SK-N-SH (cell line): ENCODE measurements at regions not wholly inside any gene's neighbourhood (a gene's known extent, or its start where the extent isn't known, plus 50 kb on each side); places are given as distances from the start of the nearest gene placed in this dataset.

Experiments used
- CTCF ChIA-PET: fragments of 300-600, 350-600 bp; formaldehyde crosslinking; extraction: SDS; loops from one replicate; lab custom pipeline; 2021; lab: Yijun Ruan, JAX
- POLR2A ChIA-PET: fragments of 350-600 bp; sonication (Branson Sonifier 250); formaldehyde crosslinking; extraction: SDS; loops from one replicate; lab custom pipeline; 2020; ENCODE audit warnings: antibody characterized with exemption, inconsistent platforms; lab: Yijun Ruan, JAX
- DNase-seq: peaks from one replicate; pipeline ENCODE4 v3.0.0; 2012
- H2AFZ ChIP-seq: fragments of 200-600 bp; sonication (generic); 2 replicates; pipeline ENCODE4 v1.8.1; 2016; ENCODE audit warnings: antibody characterized with exemption, mild to moderate bottlenecking, low read depth
- H3F3A ChIP-seq: fragments of 200-600 bp; sonication (generic); replicated peaks from 2 replicates; pipeline ENCODE3; 2016; ENCODE audit warnings: antibody characterized with exemption, mild to moderate bottlenecking; ENCODE audit not compliant: insufficient read depth
- H3K27ac ChIP-seq, 2 experiments: fragments of 200-500 bp in 1 of 2; fragments of 200-600 bp in 1 of 2; sonication (Bioruptor generic) in 1 of 2; sonication (generic), shearing (Covaris generic) in 1 of 2; 2 replicates each; pipeline versions ENCODE4 v1.5.1 to v1.6.1; 2014 to 2016; ENCODE audit warnings: low read depth in 2 of 2, inconsistent platforms in 1 of 2, low read length in 1 of 2, mild to moderate bottlenecking in 1 of 2, mixed read lengths in 1 of 2
- H3K27me3 ChIP-seq: fragments of 200-600 bp; sonication (generic), shearing (Covaris generic); 2 replicates; pipeline ENCODE4 v1.6.1; 2016; ENCODE audit warnings: mixed run types; ENCODE audit not compliant: insufficient read depth
- H3K36me3 ChIP-seq, 2 experiments: fragments of 200-500 bp in 1 of 2; fragments of 200-600 bp in 1 of 2; sonication (Bioruptor generic) in 1 of 2; sonication (generic) in 1 of 2; replicated peaks in 1 of 2; 2 replicates each; pipeline versions ENCODE3 to v1.5.1; 2014 to 2016; ENCODE audit warnings: low read length in 1 of 2, mild to moderate bottlenecking in 1 of 2; ENCODE audit not compliant: insufficient read depth in 2 of 2, control insufficient read depth in 1 of 2
- H3K4me1 ChIP-seq, 2 experiments: fragments of 200-500 bp in 1 of 2; fragments of 200-600 bp in 1 of 2; sonication (Bioruptor generic) in 1 of 2; sonication (generic), shearing (Covaris generic) in 1 of 2; 2 replicates each; pipeline versions ENCODE4 v1.5.1 to v1.6.1; 2014 to 2016; ENCODE audit warnings: low read depth in 1 of 2, low read length in 1 of 2, mixed run types in 1 of 2; ENCODE audit not compliant: insufficient read depth in 2 of 2, control insufficient read depth in 1 of 2
- H3K4me2 ChIP-seq: fragments of 200-600 bp; sonication (generic), shearing (Covaris generic); 2 replicates; pipeline ENCODE4 v1.6.1; 2017; ENCODE audit warnings: mixed run types
- H3K4me3 ChIP-seq, 2 experiments: fragments of 200-500 bp in 1 of 2; fragments of 200-600 bp in 1 of 2; sonication (Bioruptor generic) in 1 of 2; sonication (generic), shearing (Covaris generic) in 1 of 2; 2 replicates each; pipeline versions ENCODE4 v1.5.1 to v1.8.1; 2014 to 2016; ENCODE audit warnings: low read depth in 2 of 2, inconsistent platforms in 1 of 2, low read length in 1 of 2, mild to moderate bottlenecking in 1 of 2, mixed read lengths in 1 of 2, moderate library complexity in 1 of 2
- H3K79me2 ChIP-seq: fragments of 200-600 bp; sonication (generic); 2 replicates; pipeline ENCODE4 v1.8.1; 2017; ENCODE audit warnings: mild to moderate bottlenecking; ENCODE audit not compliant: insufficient read depth
- H3K9ac ChIP-seq: fragments of 200-600 bp; sonication (generic); 2 replicates; pipeline ENCODE4 v1.6.1; 2017; ENCODE audit warnings: mixed run types
- H3K9me2 ChIP-seq: fragments of 200-600 bp; sonication (generic); 2 replicates; pipeline ENCODE4 v1.6.1; 2017; ENCODE audit warnings: mixed run types
- H3K9me3 ChIP-seq: fragments of 200-600 bp; sonication (generic); 2 replicates; pipeline ENCODE4 v1.6.1; 2017; ENCODE audit warnings: mixed run types, mild to moderate bottlenecking, moderate library complexity
- H4K20me1 ChIP-seq: fragments of 200-600 bp; sonication (generic); 2 replicates; pipeline ENCODE4 v1.6.1; 2017; ENCODE audit warnings: mild to moderate bottlenecking, mixed run types; ENCODE audit not compliant: insufficient read depth
- CTCF ChIP-seq: fragments of 200-600 bp; sonication (generic); IDR thresholded peaks from 2 replicates; pipeline ENCODE4 v1.6.1; 2017; ENCODE audit warnings: antibody characterized with exemption, mild to moderate bottlenecking, moderate library complexity
- FOSL2 ChIP-seq: IDR thresholded peaks from 2 replicates; pipeline ENCODE4 v1.4.0; 2012; ENCODE audit warnings: low read depth, mild to moderate bottlenecking, moderate library complexity, borderline replicate concordance
- FOXJ3 ChIP-seq: sonication (generic); formaldehyde crosslinking; IDR thresholded peaks from 2 replicates; pipeline ENCODE4 v1.5.1; 2020; ENCODE audit warnings: mild to moderate bottlenecking, missing genetic modification reagents
- GATA2 ChIP-seq: sonication (generic); formaldehyde crosslinking; IDR thresholded peaks from 2 replicates; pipeline ENCODE4 v1.5.0; 2020; ENCODE audit warnings: mild to moderate bottlenecking, missing genetic modification reagents
- MXI1 ChIP-seq: IDR thresholded peaks from 2 replicates; pipeline ENCODE4 v1.6.1; 2012; ENCODE audit warnings: mild to moderate bottlenecking, low read depth, low read length, improper control_type of control experiment
- RAD21 ChIP-seq: IDR thresholded peaks from 2 replicates; pipeline ENCODE4 v1.6.1; 2012; ENCODE audit warnings: mild to moderate bottlenecking, low read length
- RCOR1 ChIP-seq: fragments of 150-350 bp; IDR thresholded peaks from 2 replicates; pipeline ENCODE4 v1.6.1; 2017; ENCODE audit warnings: antibody characterized with exemption, low read length
- REST ChIP-seq: IDR thresholded peaks from 2 replicates; pipeline ENCODE4 v1.6.1; 2012; ENCODE audit warnings: mild to moderate bottlenecking, low read depth, low read length, moderate library complexity
- RFX5 ChIP-seq: IDR thresholded peaks from 2 replicates; pipeline ENCODE4 v1.6.1; 2012; ENCODE audit warnings: mild to moderate bottlenecking, improper control_type of control experiment, low read length
- RXRA ChIP-seq: IDR thresholded peaks from 2 replicates; pipeline ENCODE4 v1.4.0; 2012; ENCODE audit warnings: low read depth, mild to moderate bottlenecking, borderline replicate concordance
- SIN3A ChIP-seq: IDR thresholded peaks from 2 replicates; pipeline ENCODE4 v1.6.1; 2012; ENCODE audit warnings: low read depth, mild to moderate bottlenecking, low read length, moderate library complexity, borderline replicate concordance
- TAF1 ChIP-seq: IDR thresholded peaks from 2 replicates; pipeline ENCODE4 v1.6.1; 2012; ENCODE audit warnings: low read depth, mild to moderate bottlenecking, low read length, moderate library complexity, borderline replicate concordance
- YY1 ChIP-seq: IDR thresholded peaks from 2 replicates; pipeline ENCODE4 v1.4.0; 2012; ENCODE audit warnings: low read depth, mild to moderate bottlenecking
- WGBS: methylation state at CpG from one replicate; pipeline ENCODE4 v1.1.6; 2017; ENCODE audit warnings: low lambda C conversion rate; 5-methylcytosine and 5-hydroxymethylcytosine counted together

GRCh38 chr5:91794856-91795548 lies 411.9 kb upstream of the ARRDC3 start:
- Histone ChIP-seq H4K20me1 (no peaks in the 10 kb centered on the region), H3F3A (no peaks in the 10 kb centered on the region), H3K27ac (no peak overlapping the region), H2AFZ (no peak overlapping the region), H3K9me3 (no peaks in the 10 kb centered on the region), H3K4me3 (no peak overlapping the region), H3K4me2 (no peak overlapping the region), H3K9ac (no peak overlapping the region), H3K4me1 (no peaks in the 10 kb centered on the region), H3K9me2 (no peaks in the 10 kb centered on the region), H3K79me2 (no peaks in the 10 kb centered on the region), H3K27me3 (no peaks in the 10 kb centered on the region), H3K36me3 (peaks cover 0 to 3% of the 10 kb centered on the region in 2 experiments)
- ChIA-PET POLR2A (no interaction called here), CTCF (no interaction called here)
- TF ChIP-seq CTCF (no peak), RAD21 (no peak), RFX5 (no peak), MXI1 (no peak), RXRA (no peak), REST (no peak), YY1 (no peak), TAF1 (no peak), SIN3A (no peak), FOXJ3 (no peak), RCOR1 (no peak), FOSL2 (no peak), GATA2 (CRISPR knock-in tag) (no peak)
- no peak for DNase-seq
- 70% methylated on average over 4 of the region's 4 CpGs for WGBS
